GM19035 (cell line): ENCODE measurements at regions not wholly inside any gene's neighbourhood (a gene's known extent, or its start where the extent isn't known, plus 50 kb on each side); places are given as distances from the start of the nearest gene placed in this dataset.
"Not testable (repeated sequence)": the region's sequence is repeated elsewhere in the genome, so short reads cannot be mapped to it uniquely, and the experiment has no call there.

Source experiments
- ATAC-seq: cut with Tn5 transposase; IDR thresholded peaks from one replicate; pipeline ENCODE4 v1.9.1; 2021; ENCODE audit not compliant: unreplicated experiment

GRCh38 chr2:90289291-90289980 lies 1598.0 kb downstream of the RPIA start:
- ATAC-seq = not testable (repeated sequence)

GRCh38 chr2:90290701-90291100 lies 1599.2 kb downstream of the RPIA start:
- ATAC-seq = not testable (repeated sequence)

- not testable (repeated sequence) for ATAC-seq
These were observed 1599.9 kb downstream of the RPIA start for GRCh38 chr2:90291168-90291883.

- not testable (repeated sequence) for ATAC-seq
These were observed 1600.5 kb downstream of the RPIA start for GRCh38 chr2:90291934-90292333.

- ATAC-seq = not testable (repeated sequence)
These were observed 1601.0 kb downstream of the RPIA start for GRCh38 chr2:90292451-90292850.

GRCh38 chr2:90293224-90293623 lies 1601.8 kb downstream of the RPIA start:
- not testable (repeated sequence) for ATAC-seq

- ATAC-seq = not testable (repeated sequence)
These were observed 1602.3 kb downstream of the RPIA start for GRCh38 chr2:90293806-90294205.

GRCh38 chr2:90295036-90295750 lies 1603.7 kb downstream of the RPIA start:
- ATAC-seq = not testable (repeated sequence)

GRCh38 chr2:90296484-90296777 lies 1605.0 kb downstream of the RPIA start:
- ATAC-seq = not testable (repeated sequence)

- not testable (repeated sequence) for ATAC-seq
These were observed 1606.2 kb downstream of the RPIA start for GRCh38 chr2:90297701-90298100.

GRCh38 chr2:90298126-90298755 lies 1606.8 kb downstream of the RPIA start:
- ATAC-seq = not testable (repeated sequence)

- not testable (repeated sequence) for ATAC-seq
These were observed 1607.5 kb downstream of the RPIA start for GRCh38 chr2:90298983-90299382.

GRCh38 chr2:90322982-90323381 lies 1631.5 kb downstream of the RPIA start:
- not testable (repeated sequence) for ATAC-seq

- not testable (repeated sequence) for ATAC-seq
These were observed 1632.4 kb downstream of the RPIA start for GRCh38 chr2:90323612-90324558.

GRCh38 chr2:90324672-90325071 lies 1633.2 kb downstream of the RPIA start:
- not testable (repeated sequence) for ATAC-seq

- ATAC-seq = not testable (repeated sequence)
These were observed 1634.4 kb downstream of the RPIA start for GRCh38 chr2:90325796-90326353.

GRCh38 chr2:90355546-90355945 lies 1664.1 kb downstream of the RPIA start:
- ATAC-seq = not testable (repeated sequence)

- ATAC-seq = not testable (repeated sequence)
These were observed 1667.9 kb downstream of the RPIA start for GRCh38 chr2:90359344-90359743.

GRCh38 chr2:90359887-90360730 lies 1668.6 kb downstream of the RPIA start:
- not testable (repeated sequence) for ATAC-seq
